Peyer's patch (tissue), 4 donors: ENCODE measurements at regions not wholly inside any gene's neighbourhood (a gene's known extent, or its start where the extent isn't known, plus 50 kb on each side); places are given as distances from the start of the nearest gene placed in this dataset.

Source experiments
- POLR2A ChIP-seq, 2 donors: fragments of 450-650 bp; IDR thresholded peaks; one replicate each; pipeline ENCODE4 v1.5.1; 2017; ENCODE audit warnings: antibody characterized with exemption in 2 of 2, mild to moderate bottlenecking in 2 of 2, moderate library complexity in 2 of 2
- TF ChIP-seq, protein P1 (sequence below), 6 experiments: fragments of 450-650 bp in 4 of 6; fragments of 200-600 bp in 2 of 6; sonication (generic) in 1 of 6; IDR thresholded peaks; one replicate each; pipeline ENCODE4 v1.5.1; 2017 to 2019; ENCODE audit warnings: antibody characterized with exemption in 6 of 6, mild to moderate bottlenecking in 3 of 6, moderate library complexity in 1 of 6

DNA sequence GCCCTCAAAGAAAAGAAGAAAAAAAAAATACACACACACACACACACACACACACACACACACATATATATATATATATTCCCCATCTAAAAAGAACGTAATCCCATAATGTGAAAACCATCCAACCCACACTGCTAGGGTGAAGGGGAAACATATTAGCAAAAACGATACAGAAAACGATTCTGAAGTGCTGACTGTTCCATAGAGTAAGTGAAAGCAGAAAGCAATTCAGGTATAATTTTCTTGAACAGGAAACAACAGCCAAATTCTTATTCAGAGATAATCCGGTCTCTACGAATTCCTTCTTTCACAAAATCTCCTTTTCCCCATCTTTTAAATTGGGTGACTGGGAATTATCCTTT lies 393.5 kb downstream of the NOVA1 start:
- TF ChIP-seq, protein P1, sequence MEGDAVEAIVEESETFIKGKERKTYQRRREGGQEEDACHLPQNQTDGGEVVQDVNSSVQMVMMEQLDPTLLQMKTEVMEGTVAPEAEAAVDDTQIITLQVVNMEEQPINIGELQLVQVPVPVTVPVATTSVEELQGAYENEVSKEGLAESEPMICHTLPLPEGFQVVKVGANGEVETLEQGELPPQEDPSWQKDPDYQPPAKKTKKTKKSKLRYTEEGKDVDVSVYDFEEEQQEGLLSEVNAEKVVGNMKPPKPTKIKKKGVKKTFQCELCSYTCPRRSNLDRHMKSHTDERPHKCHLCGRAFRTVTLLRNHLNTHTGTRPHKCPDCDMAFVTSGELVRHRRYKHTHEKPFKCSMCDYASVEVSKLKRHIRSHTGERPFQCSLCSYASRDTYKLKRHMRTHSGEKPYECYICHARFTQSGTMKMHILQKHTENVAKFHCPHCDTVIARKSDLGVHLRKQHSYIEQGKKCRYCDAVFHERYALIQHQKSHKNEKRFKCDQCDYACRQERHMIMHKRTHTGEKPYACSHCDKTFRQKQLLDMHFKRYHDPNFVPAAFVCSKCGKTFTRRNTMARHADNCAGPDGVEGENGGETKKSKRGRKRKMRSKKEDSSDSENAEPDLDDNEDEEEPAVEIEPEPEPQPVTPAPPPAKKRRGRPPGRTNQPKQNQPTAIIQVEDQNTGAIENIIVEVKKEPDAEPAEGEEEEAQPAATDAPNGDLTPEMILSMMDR (IDR thresholded peaks at IDR 0.05), result no peak
- TF ChIP-seq POLR2A (IDR thresholded peaks at IDR 0.05), result no peak
